ENCODE measurements at regions not wholly inside any gene's neighbourhood (a gene's known extent, or its start where the extent isn't known, plus 50 kb on each side); places are given as distances from the start of the nearest gene placed in this dataset.
A peak's percentile ranks its signal among the peaks of the same experiment; 100 is the strongest.
"Not testable (repeated sequence)": the region's sequence is repeated elsewhere in the genome, so short reads cannot be mapped to it uniquely, and the experiment has no call there.

- DNase-seq (ENCODE audit: low read depth) = no peak
Measured at GRCh38 chr4:189597341-189597740, 343.3 kb upstream of the FRG1 start.

DNA sequence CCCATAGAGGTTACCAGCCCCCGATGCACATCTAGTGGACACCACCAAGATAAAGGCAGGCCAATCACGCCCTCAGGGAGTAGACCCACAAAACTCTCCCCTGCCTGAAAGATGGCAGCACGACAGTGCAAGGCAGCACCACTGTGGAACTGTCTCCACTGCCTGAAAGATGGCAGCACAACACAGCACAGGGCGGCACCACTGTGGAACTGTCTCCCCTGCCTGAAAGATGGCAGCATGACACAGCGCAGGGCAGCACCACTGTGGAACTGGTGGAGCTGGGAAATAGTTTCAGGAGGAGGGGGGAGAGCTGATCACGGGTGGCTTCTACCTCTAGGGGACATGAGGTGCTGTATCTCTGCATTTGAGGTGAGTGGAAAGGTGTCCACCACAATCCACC is 340.4 kb upstream of the FRG1 start:
- no peak for DNase-seq (ENCODE audit: low read depth)

GRCh38 chr4:189600718-189601435 is 339.8 kb upstream of the FRG1 start:
- DNase-seq (ENCODE audit: low read depth) = no peak

- not testable (repeated sequence) for DNase-seq (ENCODE audit: low read depth)
Measured at GRCh38 chr4:189602827-189603226, 337.8 kb upstream of the FRG1 start.

GRCh38 chr4:189610571-189610970 is 330.1 kb upstream of the FRG1 start:
- DNase-seq (ENCODE audit: low read depth) = not testable (repeated sequence)

- DNase-seq (ENCODE audit: low read depth) = no peak
Measured at GRCh38 chr4:189613207-189613606, 327.5 kb upstream of the FRG1 start.

DNA sequence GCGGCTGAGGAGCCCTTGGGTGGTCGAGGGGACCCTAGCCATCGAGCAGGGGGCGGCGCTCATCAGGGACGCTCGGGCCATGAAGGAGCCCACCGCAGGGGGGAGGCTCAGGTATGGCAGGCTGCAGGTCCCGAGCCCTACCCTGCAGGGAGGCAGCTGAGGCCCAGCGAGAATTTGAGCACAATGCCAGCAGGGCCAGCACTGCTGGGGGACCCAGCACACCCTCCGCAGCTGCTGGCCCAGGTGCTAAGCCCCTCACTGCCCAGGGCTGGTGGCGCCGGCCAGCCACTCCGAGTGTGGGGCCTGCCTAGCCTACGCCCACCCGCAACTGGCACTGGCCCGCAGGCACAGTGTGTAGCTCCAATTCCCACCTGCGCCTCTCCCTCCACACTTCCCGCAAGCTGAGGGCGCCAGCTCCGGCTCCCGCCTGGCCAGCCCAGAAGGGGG is 325.4 kb upstream of the FRG1 start:
- DNase-seq (ENCODE audit: low read depth) = no peak

GRCh38 chr4:189617741-189618140 is 322.9 kb upstream of the FRG1 start:
- DNase-seq (ENCODE audit: low read depth) = not testable (repeated sequence)

DNA sequence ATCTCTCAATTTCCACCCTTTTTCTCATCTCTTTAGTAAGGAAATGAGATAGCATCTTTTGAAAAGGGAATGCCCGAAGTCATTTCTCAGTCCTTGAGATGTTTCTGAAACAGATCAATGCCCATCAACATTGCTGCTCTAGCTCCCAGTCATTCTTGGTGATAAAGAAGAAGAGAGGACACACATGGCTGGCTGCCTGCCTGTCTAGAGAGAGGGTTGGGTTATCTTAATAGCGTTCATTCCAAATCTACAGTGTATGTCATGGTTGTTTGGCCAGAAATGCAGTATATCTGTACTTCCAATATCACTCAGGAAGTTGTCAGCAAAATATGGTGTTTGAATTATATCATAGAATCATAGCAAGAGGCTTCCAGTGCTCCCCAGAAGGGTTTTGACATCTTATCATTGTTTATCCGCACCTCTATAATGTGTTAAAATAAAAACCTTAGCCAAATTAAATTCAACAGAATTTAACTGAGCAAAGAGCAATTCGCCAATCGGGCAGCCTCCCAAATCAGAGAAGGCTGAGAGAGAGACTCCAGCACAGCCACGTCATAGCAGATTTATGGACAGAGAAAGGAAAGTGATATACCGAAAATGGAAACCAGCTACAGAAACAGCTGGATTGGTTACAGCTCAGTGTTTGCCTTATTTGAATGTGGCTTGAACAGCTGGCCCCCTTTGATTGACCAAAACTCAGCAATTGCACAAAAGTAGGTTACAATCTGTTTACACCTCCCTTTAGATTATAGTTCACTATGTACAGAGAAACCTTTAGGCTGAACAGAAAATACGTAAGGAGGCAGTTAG is 321.0 kb upstream of the FRG1 start:
- DNase-seq (ENCODE audit: low read depth) = not testable (repeated sequence)

DNA sequence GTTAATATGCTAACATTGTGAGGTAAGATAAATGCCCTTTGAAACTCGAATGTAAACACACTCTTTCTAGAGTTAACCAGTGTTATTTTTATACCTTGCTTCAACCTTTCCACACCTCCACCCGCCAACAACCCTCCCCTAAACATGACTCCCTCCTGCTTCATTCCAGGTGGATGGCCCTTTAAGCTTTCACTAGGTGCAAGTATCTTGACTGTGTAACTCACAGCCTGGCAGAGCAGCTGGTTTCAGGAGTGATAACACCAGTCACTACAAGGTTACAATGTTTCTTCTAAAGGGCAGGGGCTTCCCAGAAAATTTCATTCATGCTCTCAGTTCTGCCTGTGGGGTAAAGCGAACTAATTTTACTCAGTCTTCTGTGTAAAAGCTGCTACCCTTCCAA is 318.1 kb upstream of the FRG1 start:
- DNase-seq (ENCODE audit: low read depth) = not testable (repeated sequence)

DNA sequence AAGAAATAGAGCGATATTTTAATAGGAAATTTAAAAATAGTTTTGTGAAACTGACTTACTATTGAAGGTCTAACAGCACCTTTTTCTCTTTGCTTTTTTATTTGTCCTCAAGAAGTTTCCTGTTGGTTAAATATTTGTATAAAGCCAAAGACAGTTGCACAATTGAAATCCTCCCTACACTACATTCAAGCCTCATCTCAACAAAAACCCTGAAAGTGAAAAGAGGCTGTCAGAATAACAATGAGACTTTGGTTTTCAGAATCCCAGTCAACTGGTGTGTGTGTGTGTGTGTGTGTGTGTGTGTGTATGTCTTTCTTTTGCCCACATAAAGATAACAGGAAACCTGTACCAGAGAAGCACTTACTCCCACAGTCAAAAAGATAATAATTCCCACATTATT is 313.6 kb upstream of the FRG1 start:
- DNase-seq (ENCODE audit: low read depth) = not testable (repeated sequence)

DNA sequence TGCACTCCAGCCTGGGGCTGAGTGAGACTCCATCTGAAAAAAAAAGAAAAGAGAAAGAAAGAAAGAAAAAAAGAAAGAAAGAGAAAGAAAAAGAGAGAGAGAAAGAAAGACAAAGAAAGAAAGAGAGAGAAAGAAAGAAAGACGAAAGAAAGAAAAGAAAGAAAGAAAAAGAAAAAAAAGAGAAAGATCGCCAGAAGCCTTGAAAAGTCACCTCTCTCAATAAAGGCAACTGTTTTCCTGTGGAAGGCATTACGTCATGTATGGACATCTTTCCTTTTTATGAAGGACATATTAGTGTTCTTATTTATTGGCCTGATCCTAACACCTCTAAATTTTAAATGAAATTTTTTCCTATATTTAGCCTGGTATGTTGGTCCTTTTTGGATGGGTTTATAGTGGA is 310.9 kb upstream of the FRG1 start:
- DNase-seq (ENCODE audit: low read depth) = not testable (repeated sequence)

- not testable (repeated sequence) for DNase-seq (ENCODE audit: low read depth)
Measured at GRCh38 chr4:189630913-189631567, 309.6 kb upstream of the FRG1 start.

DNA sequence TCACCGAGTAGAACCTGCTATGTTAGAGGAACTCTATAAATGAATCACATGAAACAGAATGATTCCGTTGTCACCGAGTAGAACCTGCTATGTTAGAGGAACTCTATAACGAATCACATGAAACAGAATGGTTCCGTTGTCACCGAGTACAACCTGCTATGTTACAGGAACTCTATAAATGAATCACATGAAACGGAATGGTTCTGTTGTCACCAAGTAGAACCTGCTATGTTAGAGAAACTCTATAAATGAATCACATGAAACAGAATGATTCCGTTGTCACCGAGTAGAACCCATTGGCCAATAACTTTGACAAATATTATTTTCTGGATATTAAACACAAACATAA is 309.1 kb upstream of the FRG1 start:
- DNase-seq (ENCODE audit: low read depth) = not testable (repeated sequence)

GRCh38 chr4:189650436-189650835 is 290.2 kb upstream of the FRG1 start:
- not testable (repeated sequence) for DNase-seq (ENCODE audit: low read depth)

GRCh38 chr4:189653130-189653653 is 287.5 kb upstream of the FRG1 start:
- DNase-seq (ENCODE audit: low read depth) = not testable (repeated sequence)

- not testable (repeated sequence) for DNase-seq (ENCODE audit: low read depth)
Measured at GRCh38 chr4:189653983-189654382, 286.7 kb upstream of the FRG1 start.

DNA sequence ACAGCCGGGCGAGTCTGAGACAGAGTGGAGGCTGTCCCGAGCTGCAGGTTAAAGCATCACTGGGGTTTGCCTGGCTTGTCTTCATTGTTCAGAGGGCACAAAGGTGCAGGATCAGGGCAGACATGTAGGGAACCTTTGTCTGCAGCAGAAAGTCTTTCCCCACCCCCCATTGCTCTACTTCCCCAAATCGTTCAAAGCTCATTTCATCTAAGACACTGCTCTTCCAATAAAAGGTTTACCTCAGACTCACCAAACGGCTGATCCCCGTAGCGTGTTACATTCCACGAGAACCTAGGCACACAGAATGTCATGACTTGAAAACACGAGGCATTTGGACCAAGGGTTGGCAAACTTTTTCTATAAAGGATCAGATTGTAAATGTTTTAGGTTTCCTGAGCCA is 286.3 kb upstream of the FRG1 start:
- not testable (repeated sequence) for DNase-seq (ENCODE audit: low read depth)

DNA sequence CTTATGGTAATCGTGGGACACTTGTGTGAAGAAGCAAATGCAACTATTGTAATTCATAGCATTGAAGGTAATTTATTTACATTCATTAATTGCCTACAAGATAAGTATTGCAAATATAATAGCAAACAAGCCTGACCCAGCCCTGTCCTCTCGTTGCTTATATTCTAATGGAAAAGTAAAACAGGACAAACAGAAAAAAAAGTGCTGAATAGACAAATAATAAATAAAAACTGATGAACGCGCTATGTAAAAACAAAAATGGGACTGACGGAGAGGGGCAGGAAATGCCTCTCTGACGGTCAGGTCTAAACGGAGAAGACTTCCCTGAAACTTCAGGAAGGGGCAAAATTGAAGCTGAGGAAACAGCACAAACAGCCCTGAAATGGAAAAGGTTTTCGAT is 284.9 kb upstream of the FRG1 start:
- not testable (repeated sequence) for DNase-seq (ENCODE audit: low read depth)

GRCh38 chr4:189656641-189657040 is 284.0 kb upstream of the FRG1 start:
- peak; percentile 28 for DNase-seq (ENCODE audit: low read depth)

DNA sequence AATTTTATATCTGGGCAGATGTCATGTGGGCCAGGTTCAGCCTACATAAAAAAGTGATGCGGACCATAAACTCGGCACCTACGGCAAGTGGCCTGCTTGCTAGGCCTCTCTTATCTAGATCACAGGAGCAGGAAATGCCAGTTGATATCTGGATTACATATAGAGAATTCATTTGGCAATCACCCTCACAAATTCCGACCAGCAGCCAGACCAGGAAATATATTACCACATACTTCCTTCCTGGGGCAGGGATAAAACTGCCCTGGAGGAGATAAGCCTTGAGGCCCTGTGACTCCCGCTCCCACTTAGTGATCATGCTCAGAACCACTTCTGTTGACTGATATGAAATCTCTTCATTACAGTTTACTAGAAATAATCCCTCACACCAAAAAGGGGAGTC is 282.4 kb upstream of the FRG1 start:
- not testable (repeated sequence) for DNase-seq (ENCODE audit: low read depth)

DNA sequence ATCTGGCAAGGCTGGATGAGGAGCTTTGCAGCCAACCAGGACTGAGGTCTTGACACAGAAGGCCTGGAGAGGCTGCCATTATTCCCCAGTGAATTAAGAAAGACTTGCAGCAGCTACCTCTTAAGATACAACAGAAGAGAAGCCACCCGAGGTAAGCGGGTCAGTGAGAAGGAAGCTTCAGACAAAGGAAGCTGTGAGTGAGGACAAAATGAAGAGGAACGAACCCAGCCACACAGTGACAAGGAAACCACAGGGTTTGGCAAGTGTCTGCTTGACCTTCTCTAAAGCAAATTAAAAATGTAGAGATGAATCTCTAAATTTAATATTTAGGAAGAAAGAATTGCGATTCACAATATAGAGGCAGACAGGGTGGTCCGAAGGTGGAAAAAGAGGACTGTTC is 281.8 kb upstream of the FRG1 start:
- DNase-seq (ENCODE audit: low read depth) = not testable (repeated sequence)
